GM13976 (cell line): ENCODE measurements at regions not wholly inside any gene's neighbourhood (a gene's known extent, or its start where the extent isn't known, plus 50 kb on each side); places are given as distances from the start of the nearest gene placed in this dataset.
"Not testable (repeated sequence)": the region's sequence is repeated elsewhere in the genome, so short reads cannot be mapped to it uniquely, and the experiment has no call there.

Source experiments
- DNase-seq: peaks from one replicate; pipeline ENCODE4 v3.0.0; 2012; ENCODE audit warnings: low spot score
- CTCF ChIP-seq: IDR thresholded peaks from 2 replicates; pipeline ENCODE4 v1.5.1; 2012; ENCODE audit warnings: borderline replicate concordance, mild to moderate bottlenecking; ENCODE audit not compliant: insufficient read depth; ENCODE audit errors: extremely low read depth, missing control alignments, control extremely low read depth
- in situ Hi-C: fragments of 300-500 bp; cut with MboI; formaldehyde crosslinking; loops from one replicate; pipeline ENCODE4 v1.12.0; 2022; ENCODE audit warnings: low sequenced_read_pairs, mixed read lengths, inconsistent platforms; ENCODE audit not compliant: unreplicated experiment

DNA sequence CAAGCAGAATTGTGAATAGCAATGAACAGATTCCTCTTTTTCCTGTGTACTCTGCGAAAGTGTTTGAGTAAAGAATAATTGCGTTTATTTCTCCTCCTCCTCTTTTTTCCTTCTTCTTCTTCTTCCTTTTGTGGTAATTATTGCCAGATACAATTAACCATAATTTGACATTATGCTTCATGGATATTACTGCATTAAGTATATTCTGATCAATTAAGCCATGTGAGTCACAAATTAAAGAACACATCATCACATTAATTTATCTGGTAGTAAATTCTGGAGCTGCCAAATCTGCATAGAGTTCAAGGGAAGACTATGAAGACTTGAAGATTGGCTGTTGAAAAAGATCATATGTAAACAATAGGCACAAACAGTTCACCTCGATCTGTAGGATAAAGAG, 72.9 kb upstream of the TFPI start:
- no peak for TF ChIP-seq CTCF
- in situ Hi-C loops: no loop called here
- DNase-seq: no peak

- DNase-seq, in situ Hi-C loops: not testable (repeated sequence)
Observed at GRCh38 chr2:187636731-187637391, 82.6 kb upstream of the TFPI start.

- DNase-seq, in situ Hi-C loops: not testable (repeated sequence)
Observed at GRCh38 chr2:187637392-187637740, 83.1 kb upstream of the TFPI start.

DNA sequence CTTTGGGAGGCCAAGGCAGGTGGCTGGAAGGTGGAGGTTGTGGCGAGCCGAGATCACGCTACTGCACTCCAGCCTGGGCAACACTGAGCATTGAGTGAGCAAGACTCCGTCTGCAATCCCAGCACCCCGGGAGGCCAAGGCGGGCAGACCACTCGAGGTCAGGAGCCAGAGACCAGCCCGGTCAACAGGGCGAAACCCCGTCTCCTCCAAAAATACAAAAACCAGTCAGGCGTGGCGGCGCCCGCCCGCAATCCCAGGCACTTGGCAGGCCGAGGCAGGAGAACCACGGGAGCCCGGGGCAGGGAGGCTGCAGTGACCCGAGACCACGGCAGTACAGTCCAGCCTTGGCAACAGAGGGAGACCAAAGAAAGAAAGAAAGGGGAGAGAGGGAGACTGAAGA, 83.5 kb upstream of the TFPI start:
- in situ Hi-C loops, DNase-seq: not testable (repeated sequence)

GRCh38 chr2:187638840-187639239, 84.6 kb upstream of the TFPI start:
- no peak for DNase-seq
- in situ Hi-C loops: no loop called here
- no peak for TF ChIP-seq CTCF

GRCh38 chr2:187640926-187641510, 86.8 kb upstream of the TFPI start:
- DNase-seq: no peak
- in situ Hi-C loops: no loop called here
- no peak for TF ChIP-seq CTCF

- no peak for TF ChIP-seq CTCF
- in situ Hi-C loops: no loop called here
- DNase-seq: no peak
Observed at GRCh38 chr2:187642498-187642897, 88.3 kb upstream of the TFPI start.

DNA sequence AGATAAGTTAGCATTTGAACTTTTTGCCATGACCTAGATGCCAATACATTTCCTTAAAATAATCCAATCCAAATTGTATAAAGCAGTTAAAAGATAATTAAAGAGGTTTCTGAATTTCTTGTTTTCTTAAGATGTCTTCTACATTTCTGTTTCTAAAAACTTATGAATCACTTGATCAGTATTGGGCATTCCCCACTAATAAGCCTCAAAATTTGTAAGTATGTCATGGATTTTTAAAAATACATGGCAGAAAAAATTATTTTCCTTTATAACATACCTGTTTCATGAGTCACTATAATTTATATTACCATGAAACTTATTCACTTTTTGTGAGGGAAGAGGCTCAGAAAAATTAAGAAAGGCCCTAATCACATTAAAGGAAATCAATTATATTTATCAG, 90.3 kb upstream of the TFPI start:
- in situ Hi-C loops: no loop called here
- no peak for DNase-seq
- TF ChIP-seq CTCF: no peak
